Gastroesophageal sphincter (tissue), 4 donors: ENCODE measurements at regions not wholly inside any gene's neighbourhood (a gene's known extent, or its start where the extent isn't known, plus 50 kb on each side); places are given as distances from the start of the nearest gene placed in this dataset.

Experiments
- ATAC-seq: fragments of 150-250 bp; one replicate; pipeline ENCODE4 v1.9.1; 2016; ENCODE audit warnings: mild to moderate bottlenecking, moderate library complexity
- H3K27ac ChIP-seq, 4 donors: fragments of 200-600 bp; sonication (generic) in 3 of 4; 1 replicate in 3 of 4; 2 replicates in 1 of 4; pipeline ENCODE4 v1.5.1; 2016 to 2019
- H3K27me3 ChIP-seq: fragments of 200-600 bp; sonication (generic); one replicate; pipeline ENCODE4 v1.5.1; 2019
- H3K36me3 ChIP-seq, 2 donors: fragments of 200-600 bp; sonication (generic); one replicate each; pipeline ENCODE4 v1.5.1; 2019; ENCODE audit warnings: control low read depth in 1 of 2
- H3K4me1 ChIP-seq, 3 donors: fragments of 200-600 bp; sonication (generic); 1 replicate in 2 of 3; 2 replicates in 1 of 3; pipeline ENCODE4 v1.5.1; 2016 to 2019; ENCODE audit warnings: control low read depth in 2 of 3
- H3K4me3 ChIP-seq, 2 donors: fragments of 200-600 bp; sonication (generic); one replicate each; pipeline ENCODE4 v1.5.1; 2019; ENCODE audit warnings: mild to moderate bottlenecking in 1 of 2, moderate library complexity in 1 of 2
- H3K9me3 ChIP-seq, 3 donors: fragments of 200-600 bp; sonication (generic); one replicate each; pipeline ENCODE4 v1.5.1; 2017 to 2019; ENCODE audit warnings: control low read depth in 2 of 3
- CTCF ChIP-seq, 4 experiments: fragments of 200-600 bp in 2 of 4; fragments of 450-650 bp in 2 of 4; sonication (generic) in 1 of 4; IDR thresholded peaks; one replicate each; pipeline ENCODE4 v1.5.1; 2017 to 2019; ENCODE audit warnings: antibody characterized with exemption in 4 of 4, mild to moderate bottlenecking in 2 of 4, moderate library complexity in 2 of 4
- EP300 ChIP-seq: sonication (generic); formaldehyde crosslinking; IDR thresholded peaks from one replicate; pipeline ENCODE4 v1.6.1; 2017; ENCODE audit warnings: antibody characterized with exemption, mild to moderate bottlenecking
- POLR2A ChIP-seq, 2 donors: fragments of 450-650 bp; IDR thresholded peaks; one replicate each; pipeline ENCODE4 v1.6.1; 2017; ENCODE audit warnings: antibody characterized with exemption in 2 of 2, mild to moderate bottlenecking in 2 of 2, moderate library complexity in 1 of 2
- POLR2AphosphoS5 ChIP-seq: sonication (generic); formaldehyde crosslinking; IDR thresholded peaks from one replicate; pipeline ENCODE4 v1.6.1; 2017; ENCODE audit warnings: antibody characterized with exemption
- WGBS, 2 donors: methylation state at CpG; one replicate each; pipeline ENCODE4 v1.1.5; 2018; ENCODE audit warnings: low coverage in 1 of 2; 5-methylcytosine and 5-hydroxymethylcytosine counted together

DNA sequence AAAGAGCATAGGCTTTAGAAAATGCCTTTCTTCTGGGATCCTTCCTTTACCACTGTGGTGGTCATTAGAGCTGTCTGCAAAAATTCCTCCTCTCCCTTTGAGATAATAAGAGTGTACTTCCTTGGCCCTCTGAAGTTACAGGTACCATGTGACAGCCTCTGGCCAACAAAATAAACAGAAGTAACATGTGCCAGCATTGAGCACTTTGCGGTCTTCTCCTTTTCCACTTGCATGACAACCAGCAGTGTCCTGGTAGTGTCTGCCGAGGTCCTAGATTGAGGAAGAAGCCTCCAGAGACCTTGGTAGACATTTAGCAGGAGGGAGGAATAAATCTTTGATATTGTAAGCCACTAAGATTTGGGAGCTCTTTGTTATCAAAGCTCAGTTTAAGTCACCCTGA, 87.5 kb upstream of the ARID1B start:
- WGBS, 2 donors = 93 to 100% methylated on average over 2 of the region's 2 CpGs
- TF ChIP-seq CTCF (IDR thresholded peaks at IDR 0.05) = no peak
- TF ChIP-seq EP300 = no peak
- TF ChIP-seq POLR2AphosphoS5 = no peak
- no peak for TF ChIP-seq POLR2A (IDR thresholded peaks at IDR 0.05)
- Histone ChIP-seq H3K27me3 (no peaks in the 10 kb centered on the region), H3K27ac (no peak overlapping the region), H3K4me3 (no peak overlapping the region), H3K9me3 (no peaks in the 10 kb centered on the region), H3K36me3 (no peaks in the 10 kb centered on the region), H3K4me1 (peaks cover 4 to 20% (median 4%) of the 10 kb centered on the region in 3 donors)
- no peak for ATAC-seq

DNA sequence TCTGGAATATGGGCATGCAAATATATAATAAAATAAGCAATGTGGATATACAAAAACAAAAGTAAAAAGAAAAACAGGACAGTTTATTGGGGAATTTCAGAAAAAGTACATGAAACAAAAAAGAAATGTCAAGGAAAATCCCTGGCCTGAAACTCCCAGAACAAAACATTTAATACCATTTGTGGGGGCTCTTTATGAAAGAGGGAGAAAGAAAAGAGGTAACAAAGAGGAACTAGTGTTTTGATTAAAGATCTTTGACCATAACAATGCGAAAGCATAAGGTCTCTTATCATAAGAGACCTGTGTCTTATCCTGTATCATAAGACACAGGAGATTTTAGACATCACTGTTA, 88.6 kb upstream of the ARID1B start:
- no peak for ATAC-seq
- TF ChIP-seq POLR2AphosphoS5 = no peak
- no peak for TF ChIP-seq EP300
- no peak for TF ChIP-seq CTCF (IDR thresholded peaks at IDR 0.05)
- TF ChIP-seq POLR2A (IDR thresholded peaks at IDR 0.05) = no peak
- Histone ChIP-seq H3K36me3 (no peaks in the 10 kb centered on the region), H3K4me1 (peaks cover 4 to 20% (median 4%) of the 10 kb centered on the region in 3 donors), H3K4me3 (no peak overlapping the region), H3K27ac (peak overlapping the region; percentile 90 to 99 (median 98)), H3K9me3 (no peaks in the 10 kb centered on the region), H3K27me3 (no peaks in the 10 kb centered on the region)
- WGBS, 2 donors = 100% methylated on average over 1 of the region's 1 CpG

DNA sequence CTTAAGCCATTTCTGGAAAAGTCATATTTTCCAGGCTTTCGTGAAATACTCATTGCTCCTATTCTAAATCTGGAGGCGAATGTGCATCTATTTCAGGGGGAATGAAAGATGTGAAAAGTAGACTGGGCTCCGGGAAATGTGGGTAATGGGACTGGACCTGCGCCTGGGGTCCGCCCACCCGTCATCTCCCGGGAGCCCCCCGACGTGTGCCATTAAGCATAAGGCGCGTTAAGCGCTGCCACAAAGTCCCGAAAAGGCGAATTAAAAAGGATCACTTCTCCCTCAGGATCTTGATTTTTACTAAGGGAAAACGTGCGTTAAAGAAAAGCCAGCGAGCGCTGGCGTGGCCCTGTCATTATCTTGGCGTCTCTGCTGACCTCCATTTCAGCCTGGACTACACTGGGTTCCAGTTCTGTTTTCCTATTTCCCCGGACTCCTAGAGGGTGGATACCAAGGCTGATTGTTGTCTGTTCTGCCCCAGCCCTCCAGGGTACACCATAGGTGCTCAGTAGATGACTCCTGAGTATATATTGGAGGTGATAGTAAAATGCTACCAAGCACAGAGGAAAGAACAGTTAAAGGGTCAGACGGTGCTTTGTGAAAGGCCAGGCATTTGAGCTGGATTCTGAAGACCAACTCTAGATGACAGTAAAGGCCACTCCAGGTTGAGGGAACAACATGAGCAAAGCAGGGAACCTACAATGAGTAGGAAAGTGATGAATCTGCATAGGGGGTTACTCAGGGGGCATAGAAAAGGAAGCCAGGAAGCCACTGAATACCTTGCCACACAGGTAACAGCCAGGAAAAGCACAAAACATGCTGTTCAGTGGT, 89.2 kb upstream of the ARID1B start:
- H3K36me3 ChIP-seq = no peaks in the 10 kb centered on the region
- no peaks in the 10 kb centered on the region for H3K9me3 ChIP-seq
- ATAC-seq = no peak
- 2 to 4% methylated on average over 19 to 21 of the region's 22 CpGs for WGBS, 2 donors
- TF ChIP-seq EP300 (no peak), POLR2AphosphoS5 (peak; percentile 67)
- H3K4me1 ChIP-seq = peaks cover 4 to 20% (median 4%) of the 10 kb centered on the region in 3 donors
- peak overlapping the region; percentile 71 to 76 for H3K4me3 ChIP-seq
- H3K27me3 ChIP-seq = no peaks in the 10 kb centered on the region
- H3K27ac ChIP-seq = peak overlapping the region; percentile 90 to 99 (median 98)

- Histone ChIP-seq H3K27me3 (no peaks in the 10 kb centered on the region), H3K9me3 (no peaks in the 10 kb centered on the region), H3K36me3 (no peaks in the 10 kb centered on the region), H3K4me3 (peak overlapping the region; percentile 71 to 76), H3K27ac (peak overlapping the region; percentile 96 to 99 (median 98)), H3K4me1 (peaks cover 4 to 20% (median 4%) of the 10 kb centered on the region in 3 donors)
- 0% methylated on average over 13 of the region's 105 CpGs for WGBS, 2 donors
- peak; percentile 97 for TF ChIP-seq POLR2AphosphoS5
- no peak for TF ChIP-seq EP300
- no peak for TF ChIP-seq CTCF (IDR thresholded peaks at IDR 0.05)
- peak; percentile 85 to 90 for TF ChIP-seq POLR2A (IDR thresholded peaks at IDR 0.05)
- peak; percentile 96 for ATAC-seq
Observed at GRCh38 chr6:156686995-156687788, 90.0 kb upstream of the ARID1B start.

- WGBS, 2 donors = 0 to 2% methylated on average over 13 to 15 of the region's 15 CpGs
- peaks cover 4 to 20% (median 4%) of the 10 kb centered on the region in 3 donors for H3K4me1 ChIP-seq
- H3K27ac ChIP-seq = peak overlapping the region; percentile 96 to 99 (median 98)
- H3K4me3 ChIP-seq = peak overlapping the region; percentile 69 to 71
- no peaks in the 10 kb centered on the region for H3K9me3 ChIP-seq
- no peak for TF ChIP-seq POLR2A (IDR thresholded peaks at IDR 0.05)
- TF ChIP-seq CTCF (IDR thresholded peaks at IDR 0.05) = peak; percentile 27 to 74 (median 48)
- peak; percentile 8 for ATAC-seq
- no peaks in the 10 kb centered on the region for H3K36me3 ChIP-seq
- no peaks in the 10 kb centered on the region for H3K27me3 ChIP-seq
Observed at GRCh38 chr6:156686301-156686994, 90.7 kb upstream of the ARID1B start.
